ENCODE measurements at regions not wholly inside any gene's neighbourhood (a gene's known extent, or its start where the extent isn't known, plus 50 kb on each side); places are given as distances from the start of the nearest gene placed in this dataset.

DNA sequence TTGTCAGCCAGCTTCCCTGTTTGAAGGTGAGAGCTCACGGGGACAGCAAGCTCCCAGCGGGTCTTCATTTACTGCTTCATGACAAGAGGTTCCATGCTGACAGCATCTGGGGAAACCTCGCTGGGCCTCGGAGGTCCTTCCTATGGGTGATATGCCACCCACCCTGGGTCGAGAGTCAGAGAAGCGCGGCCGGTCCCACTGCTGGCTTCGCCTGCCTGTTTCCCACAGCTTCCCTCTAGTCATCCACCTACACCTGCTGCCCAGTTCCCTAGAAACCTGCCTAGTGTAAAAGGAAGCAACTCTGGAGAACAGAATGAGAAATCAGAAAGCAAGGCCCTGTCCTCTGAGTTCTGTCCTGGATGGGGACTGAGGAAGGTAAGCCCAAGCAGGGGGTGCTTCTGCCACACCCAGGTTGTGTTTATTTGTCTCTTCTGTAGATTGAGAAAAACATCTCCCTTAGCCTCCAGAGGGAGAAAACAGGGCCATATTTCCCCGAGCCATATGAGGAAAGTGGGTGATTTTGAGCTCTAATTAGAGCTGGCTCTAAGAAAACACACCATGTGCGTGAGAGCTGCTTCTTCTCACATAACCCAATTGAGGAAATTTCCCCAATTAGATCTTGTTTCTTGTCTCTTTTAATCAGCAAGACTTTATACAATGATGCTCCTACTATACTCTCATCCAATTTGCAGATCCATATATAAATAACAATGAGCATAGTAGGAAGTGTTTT is 504.3 kb downstream of the IRS2 start:
- WGBS, 2 experiments (ENCODE audit: extremely low coverage in 2 of 2, insufficient read length in 1 of 2), result 93% methylated on average over 2 of the region's 11 CpGs; no CpG with 5 or more reads in 1 of the 2 experiments
- H3K9me3 ChIP-seq (ENCODE audit: control insufficient read depth, insufficient read depth, low read length), result no peaks in the 10 kb centered on the region
- H3K4me1 ChIP-seq (ENCODE audit: control insufficient read depth, insufficient read depth, low read length), result no peaks in the 10 kb centered on the region
- no peak overlapping the region for H2BK20ac ChIP-seq (ENCODE audit: low read depth, low read length)
- no peak overlapping the region for H3K4me2 ChIP-seq (ENCODE audit: low read depth, low read length)
- no peak for ATAC-seq (ENCODE audit: low read depth)
- BruUV-seq (replicated peaks), result no TSS peak
- no peak overlapping the region for H2AK9ac ChIP-seq (replicated peaks; ENCODE audit: low read depth, low read length, poor library complexity)
- in situ Hi-C loops (cut with MboI; ENCODE audit: low sequenced_read_pairs), result no loop called here
- no peak overlapping the region for H4K8ac ChIP-seq (ENCODE audit: low read depth in 2 of 2, low read length in 2 of 2)
- H3K27me3 ChIP-seq (ENCODE audit: control insufficient read depth, insufficient read depth, low read length), result no peaks in the 10 kb centered on the region
- DNase-seq, result no peak
- H2BK5ac ChIP-seq (ENCODE audit: low read depth, low read length, poor library complexity, severe bottlenecking), result no peak overlapping the region
- no peak overlapping the region for H3K18ac ChIP-seq (ENCODE audit: low read depth, low read length)
- H3K4ac ChIP-seq (ENCODE audit: low read depth, low read length), result no peak overlapping the region
- no peak overlapping the region for H4K5ac ChIP-seq (ENCODE audit: low read depth, low read length)
- H3K23ac ChIP-seq (ENCODE audit: low read depth, low read length), result no peak overlapping the region
- H3K36me3 ChIP-seq (ENCODE audit: control insufficient read depth, insufficient read depth, low read length), result no peaks in the 10 kb centered on the region
- CTCF ChIA-PET, result no interaction called here
- POLR2A ChIA-PET (ENCODE audit: unreplicated experiment), result no interaction called here
- no peak overlapping the region for H2BK120ac ChIP-seq (ENCODE audit: low read depth, low read length)
- intact Hi-C loops (cut with micrococcal nuclease), result no loop called here
- no peak for TF ChIP-seq RAD21 (IDR thresholded peaks at IDR 0.05; ENCODE audit: low read length)
- TF ChIP-seq CEBPB (IDR thresholded peaks at IDR 0.05; ENCODE audit: low read depth, low read length), result no peak
- TF ChIP-seq, protein P1, sequence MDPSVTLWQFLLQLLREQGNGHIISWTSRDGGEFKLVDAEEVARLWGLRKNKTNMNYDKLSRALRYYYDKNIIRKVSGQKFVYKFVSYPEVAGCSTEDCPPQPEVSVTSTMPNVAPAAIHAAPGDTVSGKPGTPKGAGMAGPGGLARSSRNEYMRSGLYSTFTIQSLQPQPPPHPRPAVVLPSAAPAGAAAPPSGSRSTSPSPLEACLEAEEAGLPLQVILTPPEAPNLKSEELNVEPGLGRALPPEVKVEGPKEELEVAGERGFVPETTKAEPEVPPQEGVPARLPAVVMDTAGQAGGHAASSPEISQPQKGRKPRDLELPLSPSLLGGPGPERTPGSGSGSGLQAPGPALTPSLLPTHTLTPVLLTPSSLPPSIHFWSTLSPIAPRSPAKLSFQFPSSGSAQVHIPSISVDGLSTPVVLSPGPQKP (IDR thresholded peaks at IDR 0.05; ENCODE audit: borderline replicate concordance, low read depth, low read length), result no peak
- no peak for TF ChIP-seq RCOR1 (IDR thresholded peaks at IDR 0.05; ENCODE audit: insufficient replicate concordance, low read length)
- TF ChIP-seq MXI1 (IDR thresholded peaks at IDR 0.05; ENCODE audit: borderline replicate concordance, low read depth, low read length), result no peak
- no peak for TF ChIP-seq CHD1 (IDR thresholded peaks at IDR 0.05; ENCODE audit: low read depth, low read length)
- TF ChIP-seq, protein P2, sequence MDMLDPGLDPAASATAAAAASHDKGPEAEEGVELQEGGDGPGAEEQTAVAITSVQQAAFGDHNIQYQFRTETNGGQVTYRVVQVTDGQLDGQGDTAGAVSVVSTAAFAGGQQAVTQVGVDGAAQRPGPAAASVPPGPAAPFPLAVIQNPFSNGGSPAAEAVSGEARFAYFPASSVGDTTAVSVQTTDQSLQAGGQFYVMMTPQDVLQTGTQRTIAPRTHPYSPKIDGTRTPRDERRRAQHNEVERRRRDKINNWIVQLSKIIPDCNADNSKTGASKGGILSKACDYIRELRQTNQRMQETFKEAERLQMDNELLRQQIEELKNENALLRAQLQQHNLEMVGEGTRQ (IDR thresholded peaks at IDR 0.05; ENCODE audit: low read depth, low read length), result no peak
- no peak for TF ChIP-seq BHLHE40 (IDR thresholded peaks at IDR 0.05; ENCODE audit: low read depth, low read length)
- no peak for TF ChIP-seq NFE2L2 (IDR thresholded peaks at IDR 0.05; ENCODE audit: low read depth, low read length)
- no peak for TF ChIP-seq POLR2A (IDR thresholded peaks at IDR 0.05; ENCODE audit: low read depth, low read length)
- no peak for TF ChIP-seq MAZ (IDR thresholded peaks at IDR 0.05; ENCODE audit: borderline replicate concordance, low read depth, low read length)
- TF ChIP-seq, protein P3, sequence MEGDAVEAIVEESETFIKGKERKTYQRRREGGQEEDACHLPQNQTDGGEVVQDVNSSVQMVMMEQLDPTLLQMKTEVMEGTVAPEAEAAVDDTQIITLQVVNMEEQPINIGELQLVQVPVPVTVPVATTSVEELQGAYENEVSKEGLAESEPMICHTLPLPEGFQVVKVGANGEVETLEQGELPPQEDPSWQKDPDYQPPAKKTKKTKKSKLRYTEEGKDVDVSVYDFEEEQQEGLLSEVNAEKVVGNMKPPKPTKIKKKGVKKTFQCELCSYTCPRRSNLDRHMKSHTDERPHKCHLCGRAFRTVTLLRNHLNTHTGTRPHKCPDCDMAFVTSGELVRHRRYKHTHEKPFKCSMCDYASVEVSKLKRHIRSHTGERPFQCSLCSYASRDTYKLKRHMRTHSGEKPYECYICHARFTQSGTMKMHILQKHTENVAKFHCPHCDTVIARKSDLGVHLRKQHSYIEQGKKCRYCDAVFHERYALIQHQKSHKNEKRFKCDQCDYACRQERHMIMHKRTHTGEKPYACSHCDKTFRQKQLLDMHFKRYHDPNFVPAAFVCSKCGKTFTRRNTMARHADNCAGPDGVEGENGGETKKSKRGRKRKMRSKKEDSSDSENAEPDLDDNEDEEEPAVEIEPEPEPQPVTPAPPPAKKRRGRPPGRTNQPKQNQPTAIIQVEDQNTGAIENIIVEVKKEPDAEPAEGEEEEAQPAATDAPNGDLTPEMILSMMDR (conservative IDR thresholded peaks at IDR 0.05; ENCODE audit: low read depth, low read length), result no peak
- no peak for TF ChIP-seq SMC3 (IDR thresholded peaks at IDR 0.05; ENCODE audit: low read depth, low read length)
- no peak for TF ChIP-seq FOS (IDR thresholded peaks at IDR 0.05; ENCODE audit: low read depth, low read length)
- no peak for TF ChIP-seq MAFK (IDR thresholded peaks at IDR 0.05; ENCODE audit: low read depth, low read length)
- no peak for TF ChIP-seq RFX5 (IDR thresholded peaks at IDR 0.05; ENCODE audit: low read depth, low read length)
- no peak overlapping the region for H4K91ac ChIP-seq (ENCODE audit: insufficient read depth, low read depth, low read length)
- H3K9ac ChIP-seq (ENCODE audit: low read depth, low read length), result no peak overlapping the region
- no peaks in the 10 kb centered on the region for H3K9me1 ChIP-seq (ENCODE audit: insufficient read depth, low read length)
- no peaks in the 10 kb centered on the region for H3K79me1 ChIP-seq (ENCODE audit: low read depth in 1 of 2, low read length in 2 of 2)
- no peak overlapping the region for H3K14ac ChIP-seq (replicated peaks; ENCODE audit: low read depth, low read length)
- H2BK15ac ChIP-seq (ENCODE audit: low read depth, low read length), result no peak overlapping the region; the same call in 2 of the 3 replicates
- no peak overlapping the region for H3K27ac ChIP-seq (ENCODE audit: insufficient read depth, low read length)
- no peak overlapping the region for H2AFZ ChIP-seq (replicated peaks; ENCODE audit: low read length, poor library complexity)
- dilution Hi-C loops (cut with HindIII; ENCODE audit: low sequenced_read_pairs, unreplicated experiment), result no loop called here
- no peaks in the 10 kb centered on the region for H4K20me1 ChIP-seq (ENCODE audit: insufficient read depth, low read length)
- no peak overlapping the region for H3K4me3 ChIP-seq (ENCODE audit: insufficient read depth, low read depth, low read length)
- H3K56ac ChIP-seq (ENCODE audit: extremely low read depth, insufficient read depth, low read length), result no peak overlapping the region
- peak overlapping the region; percentile 15; the same call in 1 of the 2 replicates for H2AK5ac ChIP-seq (ENCODE audit: low read depth, low read length)

All from IMR-90 (cell line).